GM12875 (cell line): ENCODE measurements at regions not wholly inside any gene's neighbourhood (a gene's known extent, or its start where the extent isn't known, plus 50 kb on each side); places are given as distances from the start of the nearest gene placed in this dataset.
"Not testable (repeated sequence)": the region's sequence is repeated elsewhere in the genome, so short reads cannot be mapped to it uniquely, and the experiment has no call there.

Experiments
- H3K4me3 ChIP-seq: one replicate; pipeline ENCODE4 v1.5.1; 2011; ENCODE audit warnings: low read depth, low read length, control low read depth
- CTCF ChIP-seq: IDR thresholded peaks from 2 replicates; pipeline ENCODE4 v1.5.1; 2011; ENCODE audit warnings: low read depth, mild to moderate bottlenecking, control low read depth, inconsistent platforms, low read length, moderate library complexity, borderline replicate concordance; ENCODE audit not compliant: insufficient read depth

- TF ChIP-seq CTCF, result no peak
Measured at GRCh38 chr1:157460381-157460780, 91.9 kb downstream of the FCRL5 start.

GRCh38 chr1:157457279-157457678 is 95.0 kb downstream of the FCRL5 start:
- H3K4me3 ChIP-seq, result no peak overlapping the region
- TF ChIP-seq CTCF, result no peak

More at GRCh38 chr1:157460381-157460780, 91.9 kb downstream of the FCRL5 start:
- H3K4me3 ChIP-seq, result no peak overlapping the region

GRCh38 chr1:157455318-157455717 is 97.0 kb downstream of the FCRL5 start:
- no peak for TF ChIP-seq CTCF
- no peak overlapping the region for H3K4me3 ChIP-seq

GRCh38 chr1:157450106-157450505 is 102.2 kb downstream of the FCRL5 start:
- no peak overlapping the region for H3K4me3 ChIP-seq
- no peak for TF ChIP-seq CTCF

GRCh38 chr1:157448636-157449035 is 103.7 kb downstream of the FCRL5 start:
- no peak overlapping the region for H3K4me3 ChIP-seq

GRCh38 chr1:157446356-157446755 is 106.0 kb downstream of the FCRL5 start:
- not testable (repeated sequence) for H3K4me3 ChIP-seq

More at GRCh38 chr1:157448636-157449035, 103.7 kb downstream of the FCRL5 start:
- no peak for TF ChIP-seq CTCF

- H3K4me3 ChIP-seq, result not testable (repeated sequence)
Measured at GRCh38 chr1:157445616-157446140, 106.6 kb downstream of the FCRL5 start.

- no peak overlapping the region for H3K4me3 ChIP-seq
- TF ChIP-seq CTCF, result no peak
Measured at GRCh38 chr1:157442065-157442464, 110.2 kb downstream of the FCRL5 start.
